ENCODE measurements at regions not wholly inside any gene's neighbourhood (a gene's known extent, or its start where the extent isn't known, plus 50 kb on each side); places are given as distances from the start of the nearest gene placed in this dataset.

- H3K4me3 ChIP-seq (ENCODE audit: low read depth, low read length) = no peak overlapping the region
- DNase-seq (ENCODE audit: low read depth) = no peak
- no peak for TF ChIP-seq CTCF (IDR thresholded peaks at IDR 0.05; ENCODE audit: insufficient read depth, low read depth, low read length)
Observed at GRCh38 chr21:35635994-35636393, 424.3 kb downstream of the SETD4 start.

GRCh38 chr21:35635261-35635660, 425.1 kb downstream of the SETD4 start:
- no peak for TF ChIP-seq CTCF (IDR thresholded peaks at IDR 0.05; ENCODE audit: insufficient read depth, low read depth, low read length)
- no peak overlapping the region for H3K4me3 ChIP-seq (ENCODE audit: low read depth, low read length)
- DNase-seq (ENCODE audit: low read depth) = peak; percentile 48

- no peak for DNase-seq (ENCODE audit: low read depth)
- no peak for TF ChIP-seq CTCF (IDR thresholded peaks at IDR 0.05; ENCODE audit: insufficient read depth, low read depth, low read length)
- H3K4me3 ChIP-seq (ENCODE audit: low read depth, low read length) = no peak overlapping the region
Observed at GRCh38 chr21:35633501-35633900, 426.8 kb downstream of the SETD4 start.

- DNase-seq (ENCODE audit: low read depth) = no peak
- TF ChIP-seq CTCF (IDR thresholded peaks at IDR 0.05; ENCODE audit: insufficient read depth, low read depth, low read length) = no peak
- no peak overlapping the region for H3K4me3 ChIP-seq (ENCODE audit: low read depth, low read length)
Observed at GRCh38 chr21:35632711-35633110, 427.6 kb downstream of the SETD4 start.

- DNase-seq (ENCODE audit: low read depth) = peak; percentile 26
- no peak for TF ChIP-seq CTCF (IDR thresholded peaks at IDR 0.05; ENCODE audit: insufficient read depth, low read depth, low read length)
- H3K4me3 ChIP-seq (ENCODE audit: low read depth, low read length) = no peak overlapping the region
Observed at GRCh38 chr21:35628316-35628715, 432.0 kb downstream of the SETD4 start.

- DNase-seq (ENCODE audit: low read depth) = no peak
- TF ChIP-seq CTCF (IDR thresholded peaks at IDR 0.05; ENCODE audit: insufficient read depth, low read depth, low read length) = no peak
- H3K4me3 ChIP-seq (ENCODE audit: low read depth, low read length) = no peak overlapping the region
Observed at GRCh38 chr21:35627462-35627861, 432.9 kb downstream of the SETD4 start.

- TF ChIP-seq CTCF (IDR thresholded peaks at IDR 0.05; ENCODE audit: insufficient read depth, low read depth, low read length) = no peak
- no peak for DNase-seq (ENCODE audit: low read depth)
- no peak overlapping the region for H3K4me3 ChIP-seq (ENCODE audit: low read depth, low read length)
Observed at GRCh38 chr21:35625576-35625975, 434.8 kb downstream of the SETD4 start.

Data from fibroblast of villous mesenchyme (primary cell).